CD14-positive monocyte (primary cell): ENCODE measurements at regions not wholly inside any gene's neighbourhood (a gene's known extent, or its start where the extent isn't known, plus 50 kb on each side); places are given as distances from the start of the nearest gene placed in this dataset.

Source experiments
- DNase-seq, 3 donors: peaks; one replicate each; pipeline ENCODE4 v3.0.0-alpha.2; 2011 to 2022
- H2AFZ ChIP-seq: 2 replicates; pipeline ENCODE4 v1.6.0; 2012; ENCODE audit warnings: mild to moderate bottlenecking, low read depth, low read length, inconsistent platforms; ENCODE audit not compliant: insufficient read depth, poor library complexity, severe bottlenecking
- H3K27ac ChIP-seq, 2 donors: 1 replicate in 1 of 2; 2 replicates in 1 of 2; pipeline ENCODE4 v1.5.1; 2012 to 2013; ENCODE audit warnings: low read length in 2 of 2, control low read depth in 1 of 2, inconsistent platforms in 1 of 2, low read depth in 1 of 2, mild to moderate bottlenecking in 1 of 2
- H3K27me3 ChIP-seq, 2 donors: one replicate each; pipeline versions ENCODE4 v1.6.0 to v1.6.1; 2011 to 2013; ENCODE audit warnings: low read length in 2 of 2; ENCODE audit not compliant: control insufficient read depth in 2 of 2, insufficient read depth in 2 of 2
- H3K36me3 ChIP-seq, 2 donors: replicated peaks in 1 of 2; 1 replicate in 1 of 2; 2 replicates in 1 of 2; pipeline versions ENCODE4 v1.5.1 to v1.6.1; 2012 to 2013; ENCODE audit warnings: low read length in 2 of 2, control low read depth in 1 of 2, inconsistent platforms in 1 of 2, mild to moderate bottlenecking in 1 of 2; ENCODE audit not compliant: insufficient read depth in 2 of 2, control insufficient read depth in 1 of 2
- H3K4me1 ChIP-seq, 2 donors: 1 replicate in 1 of 2; 2 replicates in 1 of 2; pipeline versions ENCODE4 v1.5.1 to v1.6.1; 2012 to 2013; ENCODE audit warnings: low read length in 2 of 2, control low read depth in 1 of 2, inconsistent platforms in 1 of 2, mild to moderate bottlenecking in 1 of 2, moderate library complexity in 1 of 2; ENCODE audit not compliant: insufficient read depth in 2 of 2, control insufficient read depth in 1 of 2
- H3K4me2 ChIP-seq: replicated peaks from 2 replicates; pipeline ENCODE3; 2012; ENCODE audit warnings: low read length, moderate library complexity, mild to moderate bottlenecking; ENCODE audit not compliant: poor library complexity, severe bottlenecking; ENCODE audit errors: extremely low read depth
- H3K4me3 ChIP-seq, 3 experiments: fragments of 200-600 bp in 1 of 3; sonication (generic) in 1 of 3; replicated peaks in 1 of 3; 1 replicate in 2 of 3; 2 replicates in 1 of 3; pipeline ENCODE4 v1.5.1; 2011 to 2013; ENCODE audit warnings: low read length in 3 of 3, mild to moderate bottlenecking in 3 of 3, control low read depth in 2 of 3, low read depth in 2 of 3, inconsistent platforms in 1 of 3, moderate library complexity in 1 of 3
- H3K79me2 ChIP-seq: 2 replicates; pipeline ENCODE4 v1.6.0; 2012; ENCODE audit warnings: mild to moderate bottlenecking, control low read depth, inconsistent platforms, low read length, moderate library complexity; ENCODE audit not compliant: insufficient read depth
- H3K9ac ChIP-seq: 2 replicates; pipeline ENCODE4 v1.6.0; 2017; ENCODE audit warnings: low read length, mild to moderate bottlenecking; ENCODE audit not compliant: insufficient read depth, poor library complexity, severe bottlenecking
- H3K9me3 ChIP-seq, 2 donors: replicated peaks in 1 of 2; 1 replicate in 1 of 2; 2 replicates in 1 of 2; pipeline versions ENCODE4 v1.5.1 to v1.6.1; 2012 to 2013; ENCODE audit warnings: low read length in 2 of 2, control low read depth in 1 of 2; ENCODE audit not compliant: control insufficient read depth in 1 of 2, insufficient read depth in 1 of 2
- H4K20me1 ChIP-seq: 2 replicates; pipeline ENCODE4 v1.6.0; 2012; ENCODE audit warnings: mild to moderate bottlenecking, low read length, control low read depth, moderate library complexity; ENCODE audit not compliant: insufficient read depth
- H3K27ac Mint-ChIP-seq, 7 donors: one replicate each; pipeline ENCODE4 v1.8.0; 2020; ENCODE audit warnings: mild to moderate bottlenecking in 7 of 7, mixed read lengths in 7 of 7, moderate library complexity in 6 of 7, inconsistent platforms in 2 of 7
- H3K27me3 Mint-ChIP-seq, 3 donors: one replicate each; pipeline ENCODE4 v1.8.0; 2021 to 2022; ENCODE audit warnings: low read depth in 3 of 3, mild to moderate bottlenecking in 3 of 3, mixed read lengths in 3 of 3, moderate library complexity in 3 of 3, inconsistent platforms in 1 of 3
- H3K36me3 Mint-ChIP-seq, 2 donors: one replicate each; pipeline ENCODE4 v1.8.0; 2020; ENCODE audit warnings: mixed read lengths in 2 of 2, inconsistent platforms in 1 of 2, mild to moderate bottlenecking in 1 of 2
- H3K4me1 Mint-ChIP-seq: one replicate; pipeline ENCODE4 v1.8.0; 2020; ENCODE audit warnings: mild to moderate bottlenecking, mixed read lengths
- H3K4me3 Mint-ChIP-seq, 2 donors: one replicate each; pipeline ENCODE4 v1.8.0; 2020; ENCODE audit warnings: mild to moderate bottlenecking in 2 of 2, mixed read lengths in 2 of 2, moderate library complexity in 1 of 2
- H3K9me3 Mint-ChIP-seq, 7 donors: one replicate each; pipeline ENCODE4 v1.8.0; 2020 to 2022; ENCODE audit warnings: mixed read lengths in 7 of 7, mild to moderate bottlenecking in 6 of 7, moderate library complexity in 6 of 7, inconsistent platforms in 2 of 7
- WGBS: methylation state at CpG from one replicate; pipeline ENCODE4 v1.1.5; 2013; ENCODE audit warnings: missing lambda C conversion rate; ENCODE audit not compliant: insufficient coverage; 5-methylcytosine and 5-hydroxymethylcytosine counted together
- intact Hi-C, 2 donors: fragments of 100-400 bp; cut with micrococcal nuclease; formaldehyde crosslinking; loops; one replicate each; pipeline versions ENCODE4 v1.15.0 to v1.15.1; 2023
- TF ChIP-seq, protein P1 (sequence below): fragments of 200-600 bp; IDR thresholded peaks from one replicate; pipeline ENCODE4 v1.8.0; 2022; ENCODE audit warnings: antibody characterized with exemption, mild to moderate bottlenecking

DNA sequence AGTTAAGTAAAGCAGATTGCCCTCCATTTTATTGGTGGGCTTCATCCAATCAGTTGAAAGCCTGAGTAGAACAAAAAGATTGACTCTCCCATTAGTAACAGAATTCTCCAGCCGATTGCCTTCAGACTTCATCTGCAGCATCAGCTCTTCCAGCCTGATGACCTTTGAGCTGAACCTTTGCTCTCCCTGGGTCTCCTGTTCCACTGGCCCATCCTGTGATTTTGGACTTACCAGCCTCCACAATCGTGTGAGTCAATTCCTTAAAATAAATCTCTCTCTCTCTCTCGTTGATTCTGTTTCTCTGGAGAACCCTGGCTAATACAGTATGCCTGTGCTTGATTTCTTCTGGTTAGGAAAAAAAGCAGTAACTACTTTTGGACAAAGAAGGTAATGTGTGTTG, 121.9 kb downstream of the OSTF1 start:
- peaks cover 3 to 8% of the 10 kb centered on the region in 2 donors for H3K36me3 Mint-ChIP-seq
- H3K36me3 ChIP-seq: no peaks in the 10 kb centered on the region
- no peaks in the 10 kb centered on the region for H3K4me1 Mint-ChIP-seq
- no peak overlapping the region for H3K27ac ChIP-seq
- no peak for DNase-seq
- WGBS: 83% methylated on average over 1 of the region's 3 CpGs
- no peaks in the 10 kb centered on the region for H3K27me3 ChIP-seq
- H4K20me1 ChIP-seq: no peaks in the 10 kb centered on the region
- H3K79me2 ChIP-seq: no peaks in the 10 kb centered on the region
- peaks cover 0 to 8% (median 0%) of the 10 kb centered on the region in 7 donors for H3K9me3 Mint-ChIP-seq
- TF ChIP-seq, protein P1, sequence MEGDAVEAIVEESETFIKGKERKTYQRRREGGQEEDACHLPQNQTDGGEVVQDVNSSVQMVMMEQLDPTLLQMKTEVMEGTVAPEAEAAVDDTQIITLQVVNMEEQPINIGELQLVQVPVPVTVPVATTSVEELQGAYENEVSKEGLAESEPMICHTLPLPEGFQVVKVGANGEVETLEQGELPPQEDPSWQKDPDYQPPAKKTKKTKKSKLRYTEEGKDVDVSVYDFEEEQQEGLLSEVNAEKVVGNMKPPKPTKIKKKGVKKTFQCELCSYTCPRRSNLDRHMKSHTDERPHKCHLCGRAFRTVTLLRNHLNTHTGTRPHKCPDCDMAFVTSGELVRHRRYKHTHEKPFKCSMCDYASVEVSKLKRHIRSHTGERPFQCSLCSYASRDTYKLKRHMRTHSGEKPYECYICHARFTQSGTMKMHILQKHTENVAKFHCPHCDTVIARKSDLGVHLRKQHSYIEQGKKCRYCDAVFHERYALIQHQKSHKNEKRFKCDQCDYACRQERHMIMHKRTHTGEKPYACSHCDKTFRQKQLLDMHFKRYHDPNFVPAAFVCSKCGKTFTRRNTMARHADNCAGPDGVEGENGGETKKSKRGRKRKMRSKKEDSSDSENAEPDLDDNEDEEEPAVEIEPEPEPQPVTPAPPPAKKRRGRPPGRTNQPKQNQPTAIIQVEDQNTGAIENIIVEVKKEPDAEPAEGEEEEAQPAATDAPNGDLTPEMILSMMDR: no peak
- H2AFZ ChIP-seq: no peak overlapping the region
- H3K4me2 ChIP-seq: no peak overlapping the region
- intact Hi-C loops: no loop called here
- H3K4me1 ChIP-seq: no peaks in the 10 kb centered on the region
- H3K4me3 ChIP-seq: no peak overlapping the region
- H3K9me3 ChIP-seq: no peaks in the 10 kb centered on the region
- no peak overlapping the region for H3K27ac Mint-ChIP-seq
- H3K27me3 Mint-ChIP-seq: peaks cover 0 to 5% (median 3%) of the 10 kb centered on the region in 3 donors
- no peak overlapping the region for H3K4me3 Mint-ChIP-seq
- H3K9ac ChIP-seq: no peak overlapping the region

DNA sequence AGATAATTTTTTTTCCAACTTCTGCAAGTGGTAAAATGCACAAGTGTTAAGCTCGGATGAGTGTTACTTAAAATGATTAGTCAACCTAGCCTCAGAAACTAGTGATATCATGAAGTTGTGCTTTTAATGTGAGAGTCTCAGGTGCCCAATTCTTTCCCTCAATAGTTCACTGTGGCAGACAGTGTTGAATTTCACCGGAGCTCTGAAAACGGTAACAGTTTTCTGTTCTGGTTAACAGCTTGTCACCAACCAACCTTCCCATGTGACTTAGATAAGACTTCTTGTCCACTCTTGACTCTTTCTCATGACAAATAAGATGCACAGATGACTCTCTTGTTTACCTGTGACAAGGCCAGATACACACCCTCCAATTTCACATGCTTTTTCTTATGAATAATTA, 125.5 kb downstream of the OSTF1 start:
- H3K4me2 ChIP-seq: no peak overlapping the region
- Mint-ChIP-seq H3K27me3 (peaks cover 0 to 7% (median 3%) of the 10 kb centered on the region in 3 donors), H3K36me3 (peaks cover 0 to 6% of the 10 kb centered on the region in 2 donors), H3K4me1 (no peaks in the 10 kb centered on the region), H3K4me3 (no peak overlapping the region), H3K27ac (no peak overlapping the region), H3K9me3 (peaks cover 0 to 3% (median 0%) of the 10 kb centered on the region in 7 donors)
- H3K4me1 ChIP-seq: no peaks in the 10 kb centered on the region
- no peaks in the 10 kb centered on the region for H4K20me1 ChIP-seq
- TF ChIP-seq, protein P1: no peak
- H2AFZ ChIP-seq: no peak overlapping the region
- no peaks in the 10 kb centered on the region for H3K36me3 ChIP-seq
- no peak overlapping the region for H3K9ac ChIP-seq
- no peak overlapping the region for H3K27ac ChIP-seq
- H3K9me3 ChIP-seq: no peaks in the 10 kb centered on the region
- H3K27me3 ChIP-seq: no peaks in the 10 kb centered on the region
- H3K4me3 ChIP-seq: no peak overlapping the region
- WGBS: 93% methylated on average over 2 of the region's 3 CpGs
- intact Hi-C loops: no loop called here
- H3K79me2 ChIP-seq: no peaks in the 10 kb centered on the region
- DNase-seq: no peak
